Stimulated activated CD8-positive, alpha-beta memory T cell treated with anti-CD3 and anti-CD28 coated beads, Interleukin-12 subunit alpha, Interleukin-12 subunit beta, amount 100 ng/mL, for 24 hours (primary cell): ENCODE measurements at regions not wholly inside any gene's neighbourhood (a gene's known extent, or its start where the extent isn't known, plus 50 kb on each side); places are given as distances from the start of the nearest gene placed in this dataset.
"Not testable (repeated sequence)": the region's sequence is repeated elsewhere in the genome, so short reads cannot be mapped to it uniquely, and the experiment has no call there.

ENCODE experiments used
- DNase-seq: peaks from one replicate; pipeline ENCODE4 v3.0.0-alpha.2; 2020; ENCODE audit errors: extremely low read depth

GRCh38 chr4:26239801-26240200 is 81.0 kb upstream of the RBPJ start:
- no peak for DNase-seq

GRCh38 chr4:26241179-26241578 is 79.6 kb upstream of the RBPJ start:
- no peak for DNase-seq

GRCh38 chr4:26242451-26242850 is 78.4 kb upstream of the RBPJ start:
- DNase-seq, result no peak

- DNase-seq, result not testable (repeated sequence)
These were observed 76.7 kb upstream of the RBPJ start for GRCh38 chr4:26244138-26244537.

- DNase-seq, result no peak
These were observed 72.2 kb upstream of the RBPJ start for GRCh38 chr4:26248647-26249046.

- no peak for DNase-seq
These were observed 68.3 kb upstream of the RBPJ start for GRCh38 chr4:26252349-26253025.

- DNase-seq, result no peak
These were observed 66.8 kb upstream of the RBPJ start for GRCh38 chr4:26253968-26254367.

GRCh38 chr4:26255989-26256388 is 64.8 kb upstream of the RBPJ start:
- no peak for DNase-seq

GRCh38 chr4:26257444-26257843 is 63.4 kb upstream of the RBPJ start:
- not testable (repeated sequence) for DNase-seq

- DNase-seq, result no peak
These were observed 63.0 kb upstream of the RBPJ start for GRCh38 chr4:26257850-26258249.

GRCh38 chr4:26260571-26260970 is 60.2 kb upstream of the RBPJ start:
- DNase-seq, result no peak

GRCh38 chr4:26261405-26261804 is 59.4 kb upstream of the RBPJ start:
- DNase-seq, result no peak

- no peak for DNase-seq
These were observed 57.6 kb upstream of the RBPJ start for GRCh38 chr4:26263165-26263564.

- DNase-seq, result no peak
These were observed 56.7 kb upstream of the RBPJ start for GRCh38 chr4:26264109-26264508.

GRCh38 chr4:26267087-26267486 is 53.7 kb upstream of the RBPJ start:
- DNase-seq, result no peak

- DNase-seq, result no peak
These were observed 52.6 kb upstream of the RBPJ start for GRCh38 chr4:26268246-26268645.

GRCh38 chr4:26269038-26269437 is 51.8 kb upstream of the RBPJ start:
- DNase-seq, result no peak
